A549 (cell line): ENCODE measurements at regions not wholly inside any gene's neighbourhood (a gene's known extent, or its start where the extent isn't known, plus 50 kb on each side); places are given as distances from the start of the nearest gene placed in this dataset.

Experiments used
- ATAC-seq, 2 experiments: fragments of 200-7000 bp in 1 of 2; fragments of >200 bp in 1 of 2; cut with Nextera tagmentation in 1 of 2; cut with Tn5 transposase in 1 of 2; 3 replicates each; pipeline versions ENCODE4 v1.8.0 to v1.9.1; 2018 to 2020; ENCODE audit warnings: mild to moderate bottlenecking in 1 of 2, moderate library complexity in 1 of 2
- CTCF ChIA-PET: fragments of 300-600 bp; sonication (Branson Sonifier 250); formaldehyde crosslinking; extraction: SDS; loops from one replicate; lab custom pipeline; 2021; ENCODE audit warnings: antibody characterized with exemption, inconsistent platforms; lab: Yijun Ruan, JAX
- POLR2A ChIA-PET: fragments of 350-600 bp; formaldehyde crosslinking; extraction: SDS; loops from one replicate; lab custom pipeline; 2021; ENCODE audit warnings: antibody characterized with exemption, inconsistent platforms; lab: Yijun Ruan, JAX
- DNase-seq, 2 experiments: peaks; one replicate each; pipeline versions ENCODE4 v3.0.0 to v3.0.0-alpha.2; 2011 to 2016; ENCODE audit warnings: low read depth in 1 of 2, low spot score in 1 of 2
- FAIRE-seq: peaks from 2 replicates; lab custom pipeline; 2011; peaks lifted over from hg19 to GRCh38; lab: Jason Lieb, UNC
- H3K27ac ChIP-seq, 2 experiments: fragments of >200 bp; sonication (Bioruptor Twin); formaldehyde crosslinking; 3 replicates each; pipeline ENCODE4 v1.5.1; 2016 to 2017
- H3K4me1 ChIP-seq: fragments of >200 bp; sonication (Bioruptor Twin); formaldehyde crosslinking; 3 replicates; pipeline ENCODE4 v1.6.1; 2016
- H3K4me2 ChIP-seq: fragments of >200 bp; sonication (Bioruptor Twin); formaldehyde crosslinking; 3 replicates; pipeline ENCODE4 v1.6.1; 2016
- H3K4me3 ChIP-seq: fragments of >200 bp; sonication (Bioruptor Twin); formaldehyde crosslinking; 3 replicates; pipeline ENCODE4 v1.5.1; 2016
- H3K9me3 ChIP-seq: fragments of >200 bp; sonication (Bioruptor Twin); formaldehyde crosslinking; 3 replicates; pipeline ENCODE4 v1.6.1; 2016
- BCL3 ChIP-seq: fragments of >200 bp; sonication (Bioruptor Twin); formaldehyde crosslinking; IDR thresholded peaks from 3 replicates; pipeline ENCODE4 v1.6.1; 2016
- CHD2 ChIP-seq: fragments of 150-350 bp; IDR thresholded peaks from 2 replicates; pipeline ENCODE4 v1.6.1; 2014; ENCODE audit warnings: low read length; ENCODE audit not compliant: partially characterized antibody
- EP300 ChIP-seq, 2 experiments: fragments of >200 bp; sonication (Bioruptor Twin); formaldehyde crosslinking; IDR thresholded peaks; 2 replicates in 1 of 2; 3 replicates in 1 of 2; pipeline ENCODE4 v1.6.1; 2016 to 2017
- ESRRA ChIP-seq: fragments of 150-350 bp; IDR thresholded peaks from 2 replicates; pipeline ENCODE4 v1.6.1; 2014; ENCODE audit warnings: mild to moderate bottlenecking, low read length, borderline replicate concordance
- FOSL2 ChIP-seq, 2 experiments: fragments of 450-650 bp in 1 of 2; fragments of >200 bp in 1 of 2; sonication (Bioruptor Twin) in 1 of 2; formaldehyde crosslinking; IDR thresholded peaks; 2 replicates each; pipeline versions ENCODE4 v1.5.0 to v1.6.1; 2016 to 2020; ENCODE audit warnings: mild to moderate bottlenecking in 1 of 2, moderate library complexity in 1 of 2
- FOXS1 ChIP-seq: fragments of 250-450 bp; sonication (Bioruptor Pico); IDR thresholded peaks from 2 replicates; pipeline ENCODE4 v1.5.0; 2020; ENCODE audit warnings: mild to moderate bottlenecking, moderate library complexity
- GATA3 ChIP-seq: IDR thresholded peaks from 2 replicates; pipeline ENCODE4 v1.6.1; 2012; ENCODE audit warnings: borderline replicate concordance
- HMGXB4 ChIP-seq: fragments of 250-450 bp; sonication (Bioruptor Pico); IDR thresholded peaks from 2 replicates; pipeline ENCODE4 v1.5.0; 2021; ENCODE audit warnings: mild to moderate bottlenecking, moderate library complexity, borderline replicate concordance
- HOXB5 ChIP-seq: fragments of 250-450 bp; sonication (Bioruptor Pico); IDR thresholded peaks from 2 replicates; pipeline ENCODE4 v1.5.0; 2020; ENCODE audit warnings: mild to moderate bottlenecking, moderate library complexity
- KDM1A ChIP-seq: fragments of 200-600 bp; sonication (generic); IDR thresholded peaks from 2 replicates; pipeline ENCODE4 v1.6.1; 2016; ENCODE audit warnings: low read depth, mild to moderate bottlenecking
- KDM5A ChIP-seq: fragments of 200-600 bp; sonication (generic); IDR thresholded peaks from 2 replicates; pipeline ENCODE4 v1.6.1; 2016; ENCODE audit warnings: antibody characterized with exemption, mild to moderate bottlenecking
- MAFK ChIP-seq: fragments of 450-650 bp; IDR thresholded peaks from 2 replicates; pipeline ENCODE4 v1.6.1; 2014; ENCODE audit not compliant: partially characterized antibody
- MAX ChIP-seq: IDR thresholded peaks from 2 replicates; pipeline ENCODE4 v1.6.1; 2012
- PHF8 ChIP-seq: fragments of 200-600 bp; sonication (generic); IDR thresholded peaks from 2 replicates; pipeline ENCODE4 v1.6.1; 2016; ENCODE audit warnings: low read depth, mild to moderate bottlenecking, antibody characterized with exemption, moderate library complexity, borderline replicate concordance
- POLR2A ChIP-seq: IDR thresholded peaks from 2 replicates; pipeline ENCODE4 v1.6.1; 2012; ENCODE audit warnings: mild to moderate bottlenecking, low read length
- REST ChIP-seq: fragments of 200-600 bp; sonication (generic); IDR thresholded peaks from 2 replicates; pipeline ENCODE4 v1.6.1; 2016; ENCODE audit warnings: antibody characterized with exemption, mild to moderate bottlenecking, moderate library complexity
- RFX5 ChIP-seq: fragments of 450-650 bp; IDR thresholded peaks from 2 replicates; pipeline ENCODE4 v1.7.1; 2014; ENCODE audit warnings: antibody characterized with exemption, mild to moderate bottlenecking, moderate library complexity
- RNF2 ChIP-seq: fragments of 200-600 bp; sonication (generic); IDR thresholded peaks from 2 replicates; pipeline ENCODE4 v1.6.1; 2016; ENCODE audit warnings: low read depth, mild to moderate bottlenecking, antibody characterized with exemption, moderate library complexity, borderline replicate concordance
- SMC3 ChIP-seq: fragments of >200 bp; sonication (Bioruptor Twin); formaldehyde crosslinking; IDR thresholded peaks from 3 replicates; pipeline ENCODE4 v1.6.1; 2018; ENCODE audit warnings: inconsistent platforms
- TFCP2L1 ChIP-seq: fragments of 250-450 bp; sonication (Bioruptor Pico); IDR thresholded peaks from 2 replicates; pipeline ENCODE4 v1.5.0; 2021; ENCODE audit warnings: mild to moderate bottlenecking
- ZSCAN20 ChIP-seq: fragments of 250-450 bp; sonication (Bioruptor Pico); IDR thresholded peaks from 2 replicates; pipeline ENCODE4 v1.8.0; 2022; ENCODE audit warnings: mild to moderate bottlenecking, moderate library complexity
- WGBS: methylation state at CpG from one replicate; pipeline ENCODE4 v1.1.6; 2017; ENCODE audit errors: missing lambda C conversion rate; 5-methylcytosine and 5-hydroxymethylcytosine counted together

GRCh38 chr12:98431089-98431488 is 84.3 kb upstream of the TMPO start (continued):
- TF ChIP-seq FOSL2 (IDR thresholded peaks at IDR 0.05) (no peak), FOSL2 (CRISPR knock-in tag; IDR thresholded peaks at IDR 0.05) (no peak), SMC3 (no peak), KDM5A (no peak), RNF2 (no peak)

DNA sequence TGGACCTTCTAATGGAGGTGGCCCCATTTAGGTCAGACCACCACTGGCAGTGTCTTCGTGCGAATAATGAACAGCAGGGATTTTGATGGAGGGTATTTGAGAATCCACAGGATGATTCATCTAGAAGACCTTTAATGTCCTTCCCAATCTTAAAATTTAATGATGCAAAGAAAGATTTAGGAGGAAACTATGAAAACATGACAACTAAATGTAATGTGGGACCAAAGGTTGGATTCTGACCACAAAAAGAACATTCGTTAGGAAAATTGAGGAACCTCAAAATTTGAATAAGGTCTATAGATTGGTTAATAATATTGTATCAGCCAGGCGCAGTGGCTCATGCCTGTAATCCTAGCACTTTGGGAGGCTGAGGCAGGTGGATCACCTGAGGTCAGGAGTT is 78.2 kb upstream of the TMPO start:
- CTCF ChIA-PET, result interaction anchor here (0.8 to 2.7 kb wide), 6 partner anchors 10 to 79 kb away, joined by 3 to 16 read pairs (median 4); no protein-coding TSS in a partner anchor
- 88% methylated on average over 4 of the region's 4 CpGs for WGBS

DNA sequence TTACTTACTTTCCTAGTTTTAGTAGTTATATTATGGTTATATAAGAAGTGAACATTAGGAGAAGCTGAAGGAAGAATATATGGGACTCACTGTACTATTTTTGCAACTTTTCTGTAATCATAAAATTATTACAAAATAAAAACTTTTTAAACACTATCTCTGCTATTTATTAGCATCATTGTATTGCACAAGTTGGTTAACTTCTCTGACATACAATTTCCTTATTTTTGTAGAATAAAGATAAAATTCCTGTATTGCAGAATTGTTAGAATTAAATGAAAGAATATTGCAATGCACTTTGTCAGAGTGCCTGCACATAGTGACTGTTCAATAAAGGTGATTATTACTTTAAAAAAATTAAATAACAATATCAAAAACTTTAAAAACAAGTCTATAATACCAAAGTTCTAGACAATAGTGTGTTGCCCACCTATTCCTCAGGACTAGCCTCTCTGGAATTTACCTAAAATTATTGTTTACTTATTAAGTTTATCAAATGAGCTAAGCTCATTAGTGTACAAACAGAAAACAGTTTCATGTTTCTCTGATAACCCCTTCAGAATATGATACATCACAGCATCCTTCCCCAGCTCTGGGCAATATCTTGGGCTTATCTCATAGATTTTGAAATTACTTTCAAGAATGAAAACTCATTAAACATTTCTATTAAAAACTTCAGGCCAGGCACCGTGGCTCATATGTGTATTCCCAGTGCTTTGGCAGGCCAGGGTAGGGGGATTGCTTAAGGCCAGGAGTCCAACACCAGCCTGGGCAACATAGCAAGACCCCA is 77.4 kb upstream of the TMPO start:
- Histone ChIP-seq H3K27ac (peak overlapping the region in 1 of 2 experiments; percentile 76; a peak in 1 of 6 replicates), H3K9me3 (peaks cover 18% of the 10 kb centered on the region; the same call in 1 of the 3 replicates), H3K4me1 (peaks cover 14% of the 10 kb centered on the region), H3K4me3 (no peak overlapping the region), H3K4me2 (no peak overlapping the region)
- FAIRE-seq (no peak), DNase-seq (no peak), ATAC-seq (no peak)
- WGBS, result 38% methylated on average over 1 of the region's 1 CpG
- no peak for TF ChIP-seq MAFK
- no peak for TF ChIP-seq REST
- TF ChIP-seq KDM1A, result no peak
- TF ChIP-seq CHD2, result no peak
- CTCF ChIA-PET, result interaction anchor here (0.8 to 2.7 kb wide), 4 partner anchors 11 to 128 kb away, joined by 3 to 16 read pairs (median 3); no protein-coding TSS in a partner anchor
- POLR2A ChIA-PET, result no interaction called here

More for the DNA sequence above, 78.2 kb upstream of the TMPO start:
- H3K9me3 ChIP-seq, result peaks cover 18% of the 10 kb centered on the region; the same call in 1 of the 3 replicates
- no peak overlapping the region for H3K4me2 ChIP-seq
- H3K4me3 ChIP-seq, result no peak overlapping the region
- ATAC-seq (no peak), FAIRE-seq (no peak), DNase-seq (no peak)
- peaks cover 14% of the 10 kb centered on the region for H3K4me1 ChIP-seq
- POLR2A ChIA-PET, result no interaction called here
- no peak overlapping the region for H3K27ac ChIP-seq
- TF ChIP-seq HMGXB4 (CRISPR knock-in tag), result no peak
- no peak for TF ChIP-seq POLR2A
- TF ChIP-seq EP300 (IDR thresholded peaks at IDR 0.05), result no peak
- no peak for TF ChIP-seq ZSCAN20 (CRISPR knock-in tag)
- TF ChIP-seq MAX, result no peak
- no peak for TF ChIP-seq GATA3
- TF ChIP-seq HOXB5 (CRISPR knock-in tag), result no peak
- TF ChIP-seq ESRRA, result no peak
- no peak for TF ChIP-seq RFX5
- no peak for TF ChIP-seq PHF8
- no peak for TF ChIP-seq FOXS1 (CRISPR knock-in tag)
- TF ChIP-seq CHD2, result no peak
- TF ChIP-seq TFCP2L1 (CRISPR knock-in tag), result no peak
- no peak for TF ChIP-seq SMC3
- no peak for TF ChIP-seq BCL3
